ENCODE measurements at regions not wholly inside any gene's neighbourhood (a gene's known extent, or its start where the extent isn't known, plus 50 kb on each side); places are given as distances from the start of the nearest gene placed in this dataset.

GRCh38 chr2:129302106-129302505, 677.4 kb upstream of the RAB6C start:
- no peak for DNase-seq (ENCODE audit: low read depth in 2 of 2, low spot score in 1 of 2)

GRCh38 chr2:129302561-129303183, 676.8 kb upstream of the RAB6C start:
- DNase-seq (ENCODE audit: low read depth in 2 of 2, low spot score in 1 of 2), result no peak

- no peak for DNase-seq (ENCODE audit: low read depth in 2 of 2, low spot score in 1 of 2)
Observed at GRCh38 chr2:129314120-129314519, 665.3 kb upstream of the RAB6C start.

DNA sequence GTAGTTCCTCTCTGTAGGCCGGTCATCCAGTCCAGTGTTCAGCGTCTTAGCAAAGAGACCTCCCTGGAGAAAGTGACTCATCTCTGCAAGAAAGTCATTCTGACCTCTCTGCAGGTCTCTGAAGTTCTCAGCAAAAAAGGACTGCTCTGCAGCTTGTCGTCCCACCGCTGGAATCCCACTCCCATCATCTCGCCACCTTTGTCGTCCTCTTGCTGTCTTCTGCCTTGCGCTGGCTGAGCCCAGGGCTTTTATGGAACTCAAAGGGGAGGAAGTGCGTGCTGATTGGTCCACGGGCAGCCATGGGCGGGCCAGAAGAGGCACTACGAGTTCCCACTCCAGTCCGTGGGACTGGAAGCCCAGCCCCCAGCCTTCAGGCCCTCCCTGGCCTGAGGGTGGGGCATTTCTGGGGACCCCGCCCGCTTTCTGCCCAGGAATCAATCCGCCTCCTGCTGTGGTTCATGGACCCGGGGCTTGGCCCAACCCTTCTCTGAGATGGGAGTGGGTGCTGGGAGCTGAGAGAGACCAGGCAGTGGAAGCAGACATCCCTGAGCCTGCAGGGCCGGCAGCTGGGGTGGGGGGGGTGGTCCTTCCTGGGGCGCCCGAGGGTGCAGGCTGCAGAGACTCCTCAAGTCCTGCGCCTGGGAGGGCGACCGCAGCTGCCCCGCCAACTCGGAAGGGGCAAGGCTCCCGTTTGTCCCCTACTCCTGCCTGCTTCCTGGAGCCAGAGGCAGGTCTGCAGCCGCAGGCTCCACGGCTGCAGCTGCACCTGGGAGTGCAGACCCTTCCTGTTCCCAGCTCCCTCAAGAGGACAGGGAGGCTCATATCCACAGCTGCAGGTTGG, 660.7 kb upstream of the RAB6C start:
- DNase-seq (ENCODE audit: low read depth in 2 of 2, low spot score in 1 of 2), result no peak

- DNase-seq (ENCODE audit: low read depth in 2 of 2, low spot score in 1 of 2), result no peak
Observed at GRCh38 chr2:129319422-129319717, 660.1 kb upstream of the RAB6C start.

GRCh38 chr2:129320288-129320687, 659.2 kb upstream of the RAB6C start:
- no peak for DNase-seq (ENCODE audit: low read depth in 2 of 2, low spot score in 1 of 2)

GRCh38 chr2:129324349-129324748, 655.1 kb upstream of the RAB6C start:
- DNase-seq (ENCODE audit: low read depth in 2 of 2, low spot score in 1 of 2), result no peak

GRCh38 chr2:129325151-129325550, 654.3 kb upstream of the RAB6C start:
- no peak for DNase-seq (ENCODE audit: low read depth in 2 of 2, low spot score in 1 of 2)

DNA sequence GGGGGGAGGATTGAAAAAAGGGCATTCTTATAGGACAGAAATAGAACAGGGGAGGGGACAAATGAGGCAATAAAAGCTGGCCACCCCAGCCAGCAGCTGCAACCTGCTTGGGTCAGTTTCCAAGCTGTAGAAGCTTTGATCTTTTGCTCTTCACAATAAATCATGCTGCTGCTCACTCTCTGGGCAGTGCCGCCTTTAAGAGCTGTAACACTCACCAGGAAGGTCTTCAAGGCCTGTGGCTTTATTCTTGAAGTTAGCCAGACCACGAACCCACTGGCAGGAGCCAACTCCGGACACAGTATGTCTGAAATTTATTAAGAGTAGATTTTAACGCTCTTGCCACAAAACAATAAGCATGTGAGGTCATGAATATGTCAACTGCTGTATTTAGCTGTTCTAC, 649.9 kb upstream of the RAB6C start:
- no peak for DNase-seq (ENCODE audit: low read depth in 2 of 2, low spot score in 1 of 2)

- DNase-seq (ENCODE audit: low read depth in 2 of 2, low spot score in 1 of 2), result no peak
Observed at GRCh38 chr2:129330504-129330903, 649.0 kb upstream of the RAB6C start.

- no peak for DNase-seq (ENCODE audit: low read depth in 2 of 2, low spot score in 1 of 2)
Observed at GRCh38 chr2:129331638-129332037, 647.8 kb upstream of the RAB6C start.

DNA sequence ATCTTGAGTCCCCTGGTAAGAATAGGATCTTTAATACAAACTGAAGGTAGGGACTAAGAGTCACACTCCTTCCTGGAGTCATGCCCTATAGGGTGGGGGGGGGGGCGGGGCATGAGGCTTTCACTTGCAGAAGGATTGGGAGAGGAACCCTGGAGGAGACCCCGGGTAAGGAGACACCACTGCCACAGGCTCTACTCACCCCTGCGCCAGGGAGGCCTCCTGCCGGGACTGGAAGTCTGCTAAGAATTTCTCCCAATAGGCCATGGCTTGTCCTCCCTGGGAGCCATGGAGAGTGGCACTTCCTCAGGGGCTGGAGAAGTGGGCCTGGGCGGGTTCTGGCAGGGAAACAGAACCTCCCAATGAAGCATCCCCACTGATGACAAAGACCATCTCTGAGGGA, 645.3 kb upstream of the RAB6C start:
- no peak for DNase-seq (ENCODE audit: low read depth in 2 of 2, low spot score in 1 of 2)

- DNase-seq (ENCODE audit: low read depth in 2 of 2, low spot score in 1 of 2), result no peak
Observed at GRCh38 chr2:129334696-129335410, 644.6 kb upstream of the RAB6C start.

DNA sequence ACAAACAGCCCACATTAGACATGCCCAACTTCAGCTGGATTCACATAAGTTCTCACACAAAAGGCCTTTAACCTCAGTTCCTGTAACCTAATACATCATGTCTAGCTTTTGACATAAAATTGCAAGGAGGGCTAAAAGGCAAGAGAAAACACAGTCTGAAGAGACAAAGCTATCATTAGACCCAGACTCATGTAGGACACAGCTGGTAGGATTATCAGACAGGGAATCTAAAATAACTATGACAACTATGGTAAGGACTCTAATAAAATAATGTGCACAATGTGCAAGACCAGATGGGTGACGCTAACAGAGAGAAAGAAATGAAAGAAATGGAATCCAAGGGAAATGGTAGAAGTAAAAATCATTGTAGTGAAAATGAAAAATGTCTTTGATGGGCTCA, 643.2 kb upstream of the RAB6C start:
- no peak for DNase-seq (ENCODE audit: low read depth in 2 of 2, low spot score in 1 of 2)

GRCh38 chr2:129337076-129337475, 642.4 kb upstream of the RAB6C start:
- no peak for DNase-seq (ENCODE audit: low read depth in 2 of 2, low spot score in 1 of 2)

DNA sequence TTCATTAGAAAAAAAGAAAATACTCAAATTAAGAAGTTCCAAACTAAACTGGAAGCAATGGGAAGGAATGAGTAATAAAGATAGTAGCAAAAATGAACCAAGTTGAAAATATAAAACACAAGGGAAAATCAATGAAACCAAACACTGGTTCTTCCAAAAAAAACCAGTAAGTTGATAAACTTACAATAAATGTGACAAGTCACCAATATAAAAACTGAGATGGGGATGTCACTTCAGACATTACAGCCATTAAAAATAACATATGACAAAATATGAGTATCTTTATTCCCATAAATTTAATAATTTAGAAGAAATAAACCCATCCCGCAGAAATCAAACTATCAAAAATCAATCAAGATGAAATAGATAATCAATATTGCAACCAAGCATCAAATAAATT, 633.9 kb upstream of the RAB6C start:
- no peak for DNase-seq (ENCODE audit: low read depth in 2 of 2, low spot score in 1 of 2)

GRCh38 chr2:129347486-129348217, 631.8 kb upstream of the RAB6C start:
- no peak for DNase-seq (ENCODE audit: low read depth in 2 of 2, low spot score in 1 of 2)

GRCh38 chr2:129354631-129355030, 624.8 kb upstream of the RAB6C start:
- no peak for DNase-seq (ENCODE audit: low read depth in 2 of 2, low spot score in 1 of 2)

- no peak for DNase-seq (ENCODE audit: low read depth in 2 of 2, low spot score in 1 of 2)
Observed at GRCh38 chr2:129361688-129362087, 617.8 kb upstream of the RAB6C start.

DNA sequence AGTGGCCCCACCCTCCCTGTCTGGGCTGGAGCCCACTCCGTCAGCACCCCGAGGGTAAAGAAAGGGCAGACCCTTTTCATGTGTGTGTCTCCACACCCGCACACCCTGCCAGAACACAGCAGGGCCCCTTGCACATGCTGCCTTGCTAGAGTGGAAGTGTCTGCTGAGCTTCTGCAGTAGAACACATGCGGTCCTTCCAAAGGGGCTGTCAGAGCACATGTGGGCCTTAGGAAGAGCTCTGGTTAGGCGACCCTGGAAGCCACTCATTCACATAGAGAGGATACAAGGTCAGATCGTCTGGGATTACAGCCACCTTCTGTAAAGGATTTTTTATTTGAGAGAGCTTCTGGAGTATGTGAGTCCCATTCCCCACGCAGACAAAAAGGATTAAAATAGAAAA, 613.2 kb upstream of the RAB6C start:
- no peak for DNase-seq (ENCODE audit: low read depth in 2 of 2, low spot score in 1 of 2)

DNA sequence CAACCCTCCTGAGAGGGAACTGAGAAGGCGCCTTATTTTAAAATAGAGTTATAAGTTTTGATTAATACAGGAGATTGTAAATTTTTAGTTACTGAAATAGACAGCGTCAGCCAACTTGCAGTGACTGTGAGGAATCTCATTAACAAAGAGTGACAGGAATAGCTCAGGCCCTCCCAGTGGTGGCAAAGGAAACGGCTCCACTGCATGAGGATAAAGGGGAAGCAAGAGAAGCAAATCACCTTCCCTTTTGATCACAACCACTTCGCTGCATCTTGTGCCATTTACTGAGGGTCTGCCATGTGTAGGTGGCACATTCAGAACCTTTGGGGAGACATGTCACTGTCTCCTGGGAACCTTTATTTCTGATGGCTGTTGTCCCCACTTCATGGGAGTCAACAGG, 612.4 kb upstream of the RAB6C start:
- DNase-seq (ENCODE audit: low read depth in 2 of 2, low spot score in 1 of 2), result no peak

DNA sequence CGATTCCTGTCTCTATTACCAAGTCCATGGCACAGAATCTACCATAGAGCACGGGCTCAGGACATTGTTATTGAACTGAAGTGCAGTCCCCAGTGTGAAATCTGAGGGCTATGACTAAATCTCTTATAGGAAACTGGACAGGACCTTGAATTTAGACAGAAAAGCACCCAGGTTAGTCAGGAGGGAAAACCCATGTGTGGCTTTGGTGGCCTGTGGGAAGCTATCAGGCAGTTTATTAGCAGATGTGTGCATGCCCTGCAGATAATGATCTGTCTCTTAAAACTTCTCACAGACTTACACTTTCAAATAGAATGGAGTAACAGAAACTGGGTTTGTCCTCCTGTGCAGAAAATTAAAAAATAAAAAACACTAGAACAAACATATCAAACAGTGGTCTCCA, 610.0 kb upstream of the RAB6C start:
- no peak for DNase-seq (ENCODE audit: low read depth in 2 of 2, low spot score in 1 of 2)
